BLaER1 (cell line): ENCODE measurements at regions not wholly inside any gene's neighbourhood (a gene's known extent, or its start where the extent isn't known, plus 50 kb on each side); places are given as distances from the start of the nearest gene placed in this dataset.
"Not testable (repeated sequence)": the region's sequence is repeated elsewhere in the genome, so short reads cannot be mapped to it uniquely, and the experiment has no call there.

Experiments used
- H3K27ac ChIP-seq: shearing (Covaris generic); formaldehyde crosslinking; 2 replicates; pipeline ENCODE4 v1.8.1; 2022
- H3K27me3 ChIP-seq: shearing (Covaris generic); formaldehyde crosslinking; 2 replicates; pipeline ENCODE4 v1.8.1; 2022
- H3K36me3 ChIP-seq: shearing (Covaris generic); formaldehyde crosslinking; 2 replicates; pipeline ENCODE4 v1.8.1; 2022
- H3K4me1 ChIP-seq: shearing (Covaris generic); formaldehyde crosslinking; 2 replicates; pipeline ENCODE4 v1.8.1; 2022
- H3K4me2 ChIP-seq: shearing (Covaris generic); formaldehyde crosslinking; 2 replicates; pipeline ENCODE4 v1.8.1; 2022
- H3K4me3 ChIP-seq: shearing (Covaris generic); formaldehyde crosslinking; 2 replicates; pipeline ENCODE4 v1.8.1; 2022
- H3K9ac ChIP-seq: shearing (Covaris generic); formaldehyde crosslinking; 2 replicates; pipeline ENCODE4 v1.8.1; 2022
- H3K9me3 ChIP-seq: shearing (Covaris generic); formaldehyde crosslinking; 2 replicates; pipeline ENCODE4 v1.8.1; 2022
- H4K20me1 ChIP-seq: shearing (Covaris generic); formaldehyde crosslinking; 2 replicates; pipeline ENCODE4 v1.8.1; 2022
- Cebpa-rat ChIP-seq: shearing (Covaris generic); IDR thresholded peaks from 2 replicates; pipeline ENCODE4 v1.8.1; 2022

- no peaks in the 10 kb centered on the region for H4K20me1 ChIP-seq
- H3K27ac ChIP-seq: no peak overlapping the region
- H3K36me3 ChIP-seq: no peaks in the 10 kb centered on the region
- no peaks in the 10 kb centered on the region for H3K4me1 ChIP-seq
- H3K9ac ChIP-seq: no peak overlapping the region
- H3K4me2 ChIP-seq: no peak overlapping the region
- no peaks in the 10 kb centered on the region for H3K27me3 ChIP-seq
- no peak for TF ChIP-seq Cebpa-rat
- peaks cover 22% of the 10 kb centered on the region for H3K9me3 ChIP-seq
- H3K4me3 ChIP-seq: no peak overlapping the region
Observed at GRCh38 chr13:83453300-83453699, 429.0 kb downstream of the SLITRK1 start.

- Histone ChIP-seq H3K4me1 (no peaks in the 10 kb centered on the region), H3K27ac (no peak overlapping the region), H3K9ac (no peak overlapping the region), H3K4me2 (no peak overlapping the region), H3K9me3 (peaks cover 22% of the 10 kb centered on the region), H3K4me3 (no peak overlapping the region), H3K36me3 (no peaks in the 10 kb centered on the region), H3K27me3 (no peaks in the 10 kb centered on the region), H4K20me1 (no peaks in the 10 kb centered on the region)
- no peak for TF ChIP-seq Cebpa-rat
Observed at GRCh38 chr13:83452292-83452950, 429.9 kb downstream of the SLITRK1 start.

- Histone ChIP-seq H3K4me1 (no peaks in the 10 kb centered on the region), H3K27me3 (no peaks in the 10 kb centered on the region), H4K20me1 (no peaks in the 10 kb centered on the region), H3K36me3 (no peaks in the 10 kb centered on the region), H3K9ac (no peak overlapping the region), H3K4me3 (no peak overlapping the region), H3K4me2 (no peak overlapping the region), H3K9me3 (peaks cover 22% of the 10 kb centered on the region), H3K27ac (no peak overlapping the region)
- no peak for TF ChIP-seq Cebpa-rat
Observed at GRCh38 chr13:83450591-83450990, 431.7 kb downstream of the SLITRK1 start.

- no peak for TF ChIP-seq Cebpa-rat
- peaks cover 22% of the 10 kb centered on the region for H3K9me3 ChIP-seq
- H3K27ac ChIP-seq: no peak overlapping the region
- no peak overlapping the region for H3K4me3 ChIP-seq
- no peak overlapping the region for H3K4me2 ChIP-seq
- no peak overlapping the region for H3K9ac ChIP-seq
- no peaks in the 10 kb centered on the region for H4K20me1 ChIP-seq
- no peaks in the 10 kb centered on the region for H3K36me3 ChIP-seq
- H3K27me3 ChIP-seq: no peaks in the 10 kb centered on the region
- no peaks in the 10 kb centered on the region for H3K4me1 ChIP-seq
Observed at GRCh38 chr13:83449668-83450395, 432.4 kb downstream of the SLITRK1 start.

- Histone ChIP-seq H3K36me3 (no peaks in the 10 kb centered on the region), H3K4me3 (no peak overlapping the region), H3K4me1 (no peaks in the 10 kb centered on the region), H3K9me3 (no peaks in the 10 kb centered on the region), H3K27ac (no peak overlapping the region), H4K20me1 (no peaks in the 10 kb centered on the region), H3K27me3 (no peaks in the 10 kb centered on the region), H3K4me2 (no peak overlapping the region), H3K9ac (no peak overlapping the region)
- TF ChIP-seq Cebpa-rat: no peak
Observed at GRCh38 chr13:83440465-83440864, 441.8 kb downstream of the SLITRK1 start.

GRCh38 chr13:83439464-83439863, 442.8 kb downstream of the SLITRK1 start:
- not testable (repeated sequence) for H3K27me3 ChIP-seq, H3K27ac ChIP-seq, H3K4me3 ChIP-seq, H3K36me3 ChIP-seq, H4K20me1 ChIP-seq, H3K9ac ChIP-seq, H3K9me3 ChIP-seq, H3K4me2 ChIP-seq, H3K4me1 ChIP-seq

GRCh38 chr13:83423861-83424260, 458.4 kb downstream of the SLITRK1 start:
- Histone ChIP-seq H3K27me3 (no peaks in the 10 kb centered on the region), H3K4me1 (no peaks in the 10 kb centered on the region), H3K4me2 (no peak overlapping the region), H3K27ac (no peak overlapping the region), H4K20me1 (no peaks in the 10 kb centered on the region), H3K9ac (no peak overlapping the region), H3K36me3 (no peaks in the 10 kb centered on the region), H3K9me3 (peaks cover 12% of the 10 kb centered on the region; the same call in 1 of the 2 replicates), H3K4me3 (no peak overlapping the region)
- no peak for TF ChIP-seq Cebpa-rat

- no peaks in the 10 kb centered on the region for H4K20me1 ChIP-seq
- H3K36me3 ChIP-seq: no peaks in the 10 kb centered on the region
- no peaks in the 10 kb centered on the region for H3K4me1 ChIP-seq
- H3K4me3 ChIP-seq: no peak overlapping the region
- peaks cover 12% of the 10 kb centered on the region; the same call in 1 of the 2 replicates for H3K9me3 ChIP-seq
- H3K9ac ChIP-seq: no peak overlapping the region
- H3K27me3 ChIP-seq: no peaks in the 10 kb centered on the region
- H3K27ac ChIP-seq: no peak overlapping the region
- TF ChIP-seq Cebpa-rat: no peak
- no peak overlapping the region for H3K4me2 ChIP-seq
Observed at GRCh38 chr13:83423381-83423780, 458.9 kb downstream of the SLITRK1 start.

- no peaks in the 10 kb centered on the region for H3K4me1 ChIP-seq
- no peaks in the 10 kb centered on the region for H3K27me3 ChIP-seq
- H3K9ac ChIP-seq: no peak overlapping the region
- no peak overlapping the region for H3K4me3 ChIP-seq
- H3K9me3 ChIP-seq: no peaks in the 10 kb centered on the region
- TF ChIP-seq Cebpa-rat: no peak
- H3K36me3 ChIP-seq: no peaks in the 10 kb centered on the region
- H3K27ac ChIP-seq: no peak overlapping the region
- no peak overlapping the region for H3K4me2 ChIP-seq
- no peaks in the 10 kb centered on the region for H4K20me1 ChIP-seq
Observed at GRCh38 chr13:83414393-83414792, 467.9 kb downstream of the SLITRK1 start.

- H3K4me2 ChIP-seq: no peak overlapping the region
- no peak overlapping the region for H3K9ac ChIP-seq
- no peaks in the 10 kb centered on the region for H3K9me3 ChIP-seq
- H3K4me3 ChIP-seq: no peak overlapping the region
- H3K4me1 ChIP-seq: no peaks in the 10 kb centered on the region
- no peaks in the 10 kb centered on the region for H3K27me3 ChIP-seq
- H3K36me3 ChIP-seq: no peaks in the 10 kb centered on the region
- H3K27ac ChIP-seq: no peak overlapping the region
- H4K20me1 ChIP-seq: no peaks in the 10 kb centered on the region
- TF ChIP-seq Cebpa-rat: no peak
Observed at GRCh38 chr13:83386609-83387008, 495.7 kb downstream of the SLITRK1 start.
